ENCODE measurements at regions not wholly inside any gene's neighbourhood (a gene's known extent, or its start where the extent isn't known, plus 50 kb on each side); places are given as distances from the start of the nearest gene placed in this dataset.

DNA sequence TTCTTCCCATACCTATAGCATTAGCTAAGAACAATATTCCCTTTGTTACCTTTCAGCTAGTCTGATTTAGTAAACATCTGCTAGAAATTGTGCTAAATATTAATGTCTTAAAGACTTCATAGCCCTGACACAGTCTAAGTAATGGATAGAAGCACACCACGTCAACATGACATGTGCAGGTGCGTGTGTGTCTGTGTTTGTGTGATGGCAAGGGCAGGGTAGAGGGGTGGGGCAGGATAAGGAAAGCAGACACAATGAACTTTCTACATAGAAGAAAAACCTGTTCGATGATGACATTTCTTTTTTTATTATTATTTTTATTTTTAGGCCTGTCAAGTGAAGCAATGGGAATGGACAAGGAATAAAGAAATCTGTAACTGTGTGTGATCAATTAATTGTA is 223.3 kb downstream of the NOL4 start:
- TF ChIP-seq, protein P1, sequence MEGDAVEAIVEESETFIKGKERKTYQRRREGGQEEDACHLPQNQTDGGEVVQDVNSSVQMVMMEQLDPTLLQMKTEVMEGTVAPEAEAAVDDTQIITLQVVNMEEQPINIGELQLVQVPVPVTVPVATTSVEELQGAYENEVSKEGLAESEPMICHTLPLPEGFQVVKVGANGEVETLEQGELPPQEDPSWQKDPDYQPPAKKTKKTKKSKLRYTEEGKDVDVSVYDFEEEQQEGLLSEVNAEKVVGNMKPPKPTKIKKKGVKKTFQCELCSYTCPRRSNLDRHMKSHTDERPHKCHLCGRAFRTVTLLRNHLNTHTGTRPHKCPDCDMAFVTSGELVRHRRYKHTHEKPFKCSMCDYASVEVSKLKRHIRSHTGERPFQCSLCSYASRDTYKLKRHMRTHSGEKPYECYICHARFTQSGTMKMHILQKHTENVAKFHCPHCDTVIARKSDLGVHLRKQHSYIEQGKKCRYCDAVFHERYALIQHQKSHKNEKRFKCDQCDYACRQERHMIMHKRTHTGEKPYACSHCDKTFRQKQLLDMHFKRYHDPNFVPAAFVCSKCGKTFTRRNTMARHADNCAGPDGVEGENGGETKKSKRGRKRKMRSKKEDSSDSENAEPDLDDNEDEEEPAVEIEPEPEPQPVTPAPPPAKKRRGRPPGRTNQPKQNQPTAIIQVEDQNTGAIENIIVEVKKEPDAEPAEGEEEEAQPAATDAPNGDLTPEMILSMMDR (IDR thresholded peaks at IDR 0.05) = no peak
- H3K27me3 ChIP-seq = no peaks in the 10 kb centered on the region
- no peak overlapping the region for H3K4me3 ChIP-seq
- intact Hi-C loops (cut with DNase I) = no loop called here
- H3K9me3 ChIP-seq = no peaks in the 10 kb centered on the region
- H3K27ac ChIP-seq = no peak overlapping the region
- WGBS, 2 donors = 76 to 79% methylated on average over 3 of the region's 3 CpGs
- FAIRE-seq = no peak
- no peaks in the 10 kb centered on the region for H3K4me1 ChIP-seq
- ATAC-seq = no peak
- DNase-seq = no peak
- H3K36me3 ChIP-seq = no peaks in the 10 kb centered on the region

GRCh38 chr18:33987206-33987605 is 237.5 kb downstream of the NOL4 start:
- Histone ChIP-seq H3K27me3 (no peaks in the 10 kb centered on the region), H3K36me3 (no peaks in the 10 kb centered on the region), H3K27ac (no peak overlapping the region), H3K9me3 (no peaks in the 10 kb centered on the region), H3K4me3 (no peak overlapping the region), H3K4me1 (no peaks in the 10 kb centered on the region)
- FAIRE-seq (no peak), ATAC-seq (no peak), DNase-seq (no peak)
- intact Hi-C loops (cut with DNase I) = no loop called here
- WGBS, 2 donors = 44 to 50% methylated on average over 3 of the region's 3 CpGs
- TF ChIP-seq, protein P1 (IDR thresholded peaks at IDR 0.05) = no peak

DNA sequence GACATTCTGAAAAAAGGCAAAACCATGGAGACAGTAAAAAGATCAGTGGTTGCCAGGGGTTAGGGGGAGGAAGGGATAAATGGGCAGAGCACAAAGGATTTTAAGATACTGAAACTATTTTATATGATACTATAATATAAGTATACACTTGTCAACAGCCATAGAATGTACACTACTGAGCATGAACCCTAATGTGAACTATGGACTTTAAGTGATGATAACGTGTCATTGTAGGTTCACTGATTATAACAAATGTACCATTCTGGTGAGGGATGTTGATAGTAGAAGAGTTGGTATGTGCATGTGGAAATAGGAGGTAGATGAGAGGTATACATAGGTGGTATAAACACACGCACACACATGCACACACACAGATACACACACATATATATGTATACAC is 241.6 kb downstream of the NOL4 start:
- intact Hi-C loops (cut with DNase I) = no loop called here
- Histone ChIP-seq H3K4me1 (no peaks in the 10 kb centered on the region), H3K27me3 (no peaks in the 10 kb centered on the region), H3K36me3 (no peaks in the 10 kb centered on the region), H3K9me3 (no peaks in the 10 kb centered on the region), H3K27ac (no peak overlapping the region), H3K4me3 (no peak overlapping the region)
- FAIRE-seq (no peak), ATAC-seq (no peak), DNase-seq (no peak)
- WGBS, 2 donors = 78 to 81% methylated on average over 2 of the region's 2 CpGs
- TF ChIP-seq, protein P1 (IDR thresholded peaks at IDR 0.05) = no peak

GRCh38 chr18:33960417-33960816 is 264.3 kb downstream of the NOL4 start:
- TF ChIP-seq, protein P1 (IDR thresholded peaks at IDR 0.05) = no peak
- intact Hi-C loops (cut with DNase I) = no loop called here
- DNase-seq (no peak), ATAC-seq (no peak), FAIRE-seq (no peak)
- Histone ChIP-seq H3K27me3 (no peaks in the 10 kb centered on the region), H3K36me3 (no peaks in the 10 kb centered on the region), H3K9me3 (no peaks in the 10 kb centered on the region), H3K4me1 (no peaks in the 10 kb centered on the region), H3K4me3 (no peak overlapping the region), H3K27ac (no peak overlapping the region)

- TF ChIP-seq, protein P1 (IDR thresholded peaks at IDR 0.05) = no peak
- Histone ChIP-seq H3K27ac (no peak overlapping the region), H3K4me3 (no peak overlapping the region), H3K9me3 (no peaks in the 10 kb centered on the region), H3K27me3 (no peaks in the 10 kb centered on the region), H3K36me3 (no peaks in the 10 kb centered on the region), H3K4me1 (no peaks in the 10 kb centered on the region)
- intact Hi-C loops (cut with DNase I) = no loop called here
- DNase-seq (no peak), FAIRE-seq (no peak), ATAC-seq (no peak)
- 62 to 78% methylated on average over 2 of the region's 2 CpGs for WGBS, 2 donors
Observed at GRCh38 chr18:33959609-33960008, 265.1 kb downstream of the NOL4 start.

All from pancreas (tissue), 10 donors.